HL-60 (cell line): ENCODE measurements at regions not wholly inside any gene's neighbourhood (a gene's known extent, or its start where the extent isn't known, plus 50 kb on each side); places are given as distances from the start of the nearest gene placed in this dataset.

Experiments used
- CTCF ChIP-seq: IDR thresholded peaks from one replicate; pipeline ENCODE4 v1.5.1; 2011; ENCODE audit warnings: low read length, control low read depth, inconsistent platforms; ENCODE audit not compliant: insufficient read depth
- SPI1 ChIP-seq: IDR thresholded peaks from 2 replicates; pipeline ENCODE4 v1.6.1; 2012; ENCODE audit warnings: low read depth, mild to moderate bottlenecking, borderline replicate concordance
- TF ChIP-seq, protein P1 (sequence below): IDR thresholded peaks from 2 replicates; pipeline ENCODE4 v1.6.1; 2012; ENCODE audit warnings: low read depth; ENCODE audit not compliant: insufficient replicate concordance

DNA sequence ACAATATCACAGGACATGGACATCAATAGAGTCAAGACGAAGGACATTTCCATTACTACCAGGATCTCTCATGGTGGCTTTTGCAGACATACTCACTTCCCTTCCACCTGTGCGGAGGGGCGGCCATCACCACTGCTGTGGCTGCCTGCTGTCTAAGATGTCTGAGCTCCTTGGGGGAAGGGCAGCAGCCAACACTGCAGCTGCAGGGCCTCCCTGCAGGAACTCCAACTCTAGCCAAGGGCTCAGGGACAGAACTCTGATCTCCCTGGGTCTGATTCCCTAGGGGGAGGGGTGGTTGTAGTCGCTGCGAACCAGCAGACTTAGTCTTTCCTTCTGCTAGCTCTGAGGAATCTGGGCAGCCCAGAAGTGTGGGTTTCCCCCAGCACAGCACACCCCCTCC, 78.9 kb upstream of the ANKRD10 start:
- TF ChIP-seq, protein P1, sequence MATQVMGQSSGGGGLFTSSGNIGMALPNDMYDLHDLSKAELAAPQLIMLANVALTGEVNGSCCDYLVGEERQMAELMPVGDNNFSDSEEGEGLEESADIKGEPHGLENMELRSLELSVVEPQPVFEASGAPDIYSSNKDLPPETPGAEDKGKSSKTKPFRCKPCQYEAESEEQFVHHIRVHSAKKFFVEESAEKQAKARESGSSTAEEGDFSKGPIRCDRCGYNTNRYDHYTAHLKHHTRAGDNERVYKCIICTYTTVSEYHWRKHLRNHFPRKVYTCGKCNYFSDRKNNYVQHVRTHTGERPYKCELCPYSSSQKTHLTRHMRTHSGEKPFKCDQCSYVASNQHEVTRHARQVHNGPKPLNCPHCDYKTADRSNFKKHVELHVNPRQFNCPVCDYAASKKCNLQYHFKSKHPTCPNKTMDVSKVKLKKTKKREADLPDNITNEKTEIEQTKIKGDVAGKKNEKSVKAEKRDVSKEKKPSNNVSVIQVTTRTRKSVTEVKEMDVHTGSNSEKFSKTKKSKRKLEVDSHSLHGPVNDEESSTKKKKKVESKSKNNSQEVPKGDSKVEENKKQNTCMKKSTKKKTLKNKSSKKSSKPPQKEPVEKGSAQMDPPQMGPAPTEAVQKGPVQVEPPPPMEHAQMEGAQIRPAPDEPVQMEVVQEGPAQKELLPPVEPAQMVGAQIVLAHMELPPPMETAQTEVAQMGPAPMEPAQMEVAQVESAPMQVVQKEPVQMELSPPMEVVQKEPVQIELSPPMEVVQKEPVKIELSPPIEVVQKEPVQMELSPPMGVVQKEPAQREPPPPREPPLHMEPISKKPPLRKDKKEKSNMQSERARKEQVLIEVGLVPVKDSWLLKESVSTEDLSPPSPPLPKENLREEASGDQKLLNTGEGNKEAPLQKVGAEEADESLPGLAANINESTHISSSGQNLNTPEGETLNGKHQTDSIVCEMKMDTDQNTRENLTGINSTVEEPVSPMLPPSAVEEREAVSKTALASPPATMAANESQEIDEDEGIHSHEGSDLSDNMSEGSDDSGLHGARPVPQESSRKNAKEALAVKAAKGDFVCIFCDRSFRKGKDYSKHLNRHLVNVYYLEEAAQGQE: no peak
- TF ChIP-seq CTCF: no peak
- no peak for TF ChIP-seq SPI1
